Activated CD4-positive, alpha-beta T cell treated with anti-CD3 and anti-CD28 coated beads, Interleukin-2, amount 50 U/mL, for 16 hours (primary cell): ENCODE measurements at regions not wholly inside any gene's neighbourhood (a gene's known extent, or its start where the extent isn't known, plus 50 kb on each side); places are given as distances from the start of the nearest gene placed in this dataset.
"Not testable (repeated sequence)": the region's sequence is repeated elsewhere in the genome, so short reads cannot be mapped to it uniquely, and the experiment has no call there.

ENCODE experiments used
- DNase-seq: peaks from one replicate; pipeline ENCODE4 v3.0.0-alpha.2; 2020

DNA sequence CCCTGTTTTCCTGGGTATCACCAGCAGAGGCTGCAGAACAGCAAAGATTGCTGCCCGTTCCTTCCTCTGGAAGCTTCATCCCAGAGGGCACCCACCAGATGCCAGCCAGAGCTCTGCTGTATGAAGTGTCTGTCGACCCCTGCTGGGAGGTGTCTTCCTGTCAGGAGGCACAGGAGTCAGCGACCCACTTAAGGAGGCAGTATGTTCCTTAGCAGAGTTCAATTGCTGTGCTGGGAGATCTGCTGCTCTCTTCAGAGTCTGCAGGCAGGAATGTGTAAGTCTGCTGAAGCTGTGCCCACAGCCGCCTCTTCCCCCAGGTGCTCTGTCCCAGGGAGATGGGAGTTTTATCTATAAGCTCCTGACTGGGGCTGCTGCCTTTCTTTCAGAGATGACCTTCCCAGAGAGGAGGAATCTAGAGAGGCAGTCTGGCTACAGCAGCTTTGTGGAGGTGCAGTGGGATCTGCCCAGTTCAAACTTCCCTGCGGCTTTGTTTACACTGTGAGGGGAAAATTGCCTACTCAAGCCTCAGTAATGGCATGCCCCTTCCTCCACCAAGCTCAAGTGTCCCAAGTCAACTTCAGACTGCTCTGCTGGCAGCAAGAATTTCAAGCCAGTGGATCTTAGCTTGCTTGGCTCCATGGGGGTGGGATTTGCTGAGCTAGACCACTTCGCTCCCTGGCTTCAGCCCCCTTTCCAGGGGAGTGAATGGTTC lies 100.6 kb downstream of the TMEM168 start:
- not testable (repeated sequence) for DNase-seq

DNA sequence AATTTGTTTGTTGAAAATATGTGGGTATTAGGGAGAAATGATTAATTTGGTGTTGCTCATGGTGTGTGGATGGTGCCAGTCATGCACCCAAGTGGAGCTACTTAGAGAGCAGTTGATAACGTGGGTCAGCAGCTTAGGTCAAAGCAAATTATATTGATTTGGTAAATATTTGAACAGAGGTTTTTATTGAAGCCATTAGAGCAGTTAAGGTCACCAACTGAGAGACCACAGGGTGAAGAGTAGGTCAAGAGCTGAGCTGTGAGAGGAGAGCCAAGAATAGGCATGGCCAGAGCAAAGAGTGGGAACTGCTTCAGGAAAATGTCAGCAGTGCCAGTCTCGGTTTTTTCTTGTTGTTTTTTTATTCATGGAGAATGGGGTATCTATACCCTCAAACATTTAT lies 97.9 kb downstream of the TMEM168 start:
- DNase-seq: no peak

DNA sequence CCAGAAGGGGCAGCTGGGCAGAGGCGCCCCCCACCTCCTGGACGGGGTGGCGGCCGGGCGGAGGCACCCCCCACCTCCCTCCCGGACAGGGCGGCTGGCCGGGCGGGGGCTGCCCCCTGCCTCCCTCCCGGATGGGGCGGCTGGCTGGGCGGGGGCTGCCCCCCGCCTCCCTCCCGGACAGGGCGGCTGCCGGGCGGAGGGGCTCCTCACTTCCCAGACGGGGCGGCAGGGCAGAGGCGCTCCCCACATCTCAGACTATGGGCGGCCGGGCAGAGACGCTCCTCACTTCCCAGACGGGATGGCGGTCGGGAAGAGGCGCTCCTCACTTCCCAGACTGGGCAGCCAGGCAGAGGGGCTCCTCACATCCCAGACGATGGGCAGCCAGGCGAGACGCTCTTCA lies 93.0 kb downstream of the TMEM168 start:
- DNase-seq: not testable (repeated sequence)

DNA sequence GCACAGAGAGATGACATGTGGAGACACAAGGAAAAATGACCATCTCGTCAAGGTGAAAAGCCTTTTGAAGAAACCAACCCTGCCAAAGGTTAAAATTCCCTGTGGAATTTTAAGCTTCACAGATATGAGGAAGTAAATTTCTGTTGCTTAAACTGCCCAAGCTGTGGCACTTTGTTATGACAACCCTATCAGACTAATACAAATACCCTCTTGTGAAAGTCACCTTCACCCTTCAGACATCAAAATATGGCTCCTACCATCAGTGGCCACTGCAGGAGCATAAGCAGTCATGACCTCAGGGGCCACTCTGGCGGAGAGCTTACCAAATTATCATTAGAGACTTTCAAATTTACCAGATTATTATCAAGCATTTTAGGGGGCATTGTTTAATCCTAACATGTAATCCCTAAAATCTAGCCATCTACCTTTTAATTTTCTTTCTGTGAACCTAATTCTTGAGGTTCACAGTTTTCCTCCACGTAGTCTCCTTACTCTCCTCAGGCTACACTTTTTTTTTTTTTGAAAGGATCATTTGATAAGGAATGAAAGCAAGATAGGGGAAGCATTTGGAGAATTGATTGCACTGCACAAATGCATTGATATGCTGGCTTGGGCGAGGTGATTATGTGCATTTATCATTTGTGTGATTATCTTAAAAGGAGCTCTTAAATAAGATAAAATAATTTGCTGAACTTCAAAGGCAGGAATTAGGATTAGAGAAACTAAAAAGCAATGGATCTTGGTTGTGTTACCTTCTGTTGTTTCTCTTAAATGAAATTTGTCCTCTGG lies 90.3 kb downstream of the TMEM168 start:
- no peak for DNase-seq

DNA sequence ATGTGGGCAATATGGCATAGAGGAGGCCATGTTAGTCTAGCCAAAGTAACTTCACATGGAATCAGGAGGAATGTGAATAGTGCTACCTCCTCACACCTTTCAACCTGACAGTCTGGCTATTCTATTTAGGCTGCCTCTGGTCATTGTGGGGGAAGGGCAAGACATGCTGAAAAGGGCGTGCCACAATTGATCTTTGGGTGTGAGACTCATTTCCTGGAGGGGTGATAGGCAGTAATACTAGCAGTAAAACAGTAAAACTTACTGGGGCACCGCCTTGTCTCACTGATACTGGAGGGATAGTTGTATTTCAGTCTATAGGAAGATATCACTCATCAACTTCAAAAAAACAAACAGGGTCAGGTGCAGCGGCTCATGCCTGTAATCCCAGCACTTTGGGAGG lies 88.7 kb downstream of the TMEM168 start:
- no peak for DNase-seq

DNA sequence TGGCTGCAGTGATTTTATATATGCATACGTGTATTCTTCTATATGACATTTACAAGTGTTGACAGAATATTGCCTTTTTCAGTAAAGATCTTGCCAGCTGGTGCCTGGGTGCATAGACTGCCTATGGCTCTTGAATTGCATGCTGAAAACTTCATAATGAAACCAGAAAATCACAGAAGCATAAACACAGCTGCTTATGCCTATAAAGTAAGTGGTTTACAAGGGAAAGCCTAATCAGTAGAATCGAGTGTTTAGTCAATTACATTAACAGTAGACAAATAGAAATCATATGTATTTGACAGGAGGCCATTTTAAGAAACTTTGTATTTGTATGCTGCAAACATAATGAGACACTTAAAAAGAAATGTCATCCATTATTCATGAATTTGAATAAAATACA lies 82.5 kb downstream of the TMEM168 start:
- no peak for DNase-seq

DNA sequence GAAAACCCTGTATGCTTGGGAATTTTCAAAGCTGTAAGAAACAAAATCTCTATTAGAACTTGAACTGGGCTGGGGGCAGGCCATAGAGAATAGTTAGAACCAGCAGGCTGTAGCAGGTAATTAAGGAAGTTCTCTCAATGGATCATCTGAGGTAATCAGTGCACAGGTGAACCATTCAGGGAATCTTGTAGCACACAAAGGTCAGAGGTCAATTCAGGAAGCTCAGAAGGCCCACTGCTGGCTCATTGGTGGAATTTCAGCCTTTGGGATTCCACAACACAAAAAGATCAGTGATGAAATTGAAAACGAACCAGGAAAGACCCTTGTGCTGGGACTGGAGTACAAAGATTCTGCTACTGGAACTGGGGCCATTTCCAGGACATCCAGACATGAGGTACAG lies 82.0 kb downstream of the TMEM168 start:
- no peak for DNase-seq
